ENCODE measurements at regions not wholly inside any gene's neighbourhood (a gene's known extent, or its start where the extent isn't known, plus 50 kb on each side); places are given as distances from the start of the nearest gene placed in this dataset.

DNA sequence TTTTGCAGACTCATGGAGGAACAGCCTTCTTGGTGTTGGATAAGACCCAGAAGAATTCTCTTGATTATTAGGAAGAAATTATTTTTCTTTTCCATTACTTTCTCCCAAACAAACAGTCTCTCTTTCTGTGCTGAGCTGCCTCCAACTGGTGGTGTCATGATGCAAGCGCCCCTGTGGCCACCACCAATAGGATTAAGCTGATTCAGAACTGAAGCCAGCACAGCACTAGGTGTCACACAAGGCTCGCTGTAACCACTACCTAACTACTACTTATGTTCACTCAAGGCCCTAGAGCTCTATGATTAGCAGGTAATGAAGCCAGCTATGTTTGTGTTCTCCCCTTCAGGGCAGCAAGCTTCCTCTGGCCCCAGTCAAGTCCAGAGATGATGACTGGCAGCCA is 123.4 kb downstream of the HTR1B start:
- Histone ChIP-seq H3K27me3 (replicated peaks; ENCODE audit: control insufficient read depth, insufficient read depth, low read length) (no peaks in the 10 kb centered on the region), H3K36me3 (ENCODE audit: control insufficient read depth, insufficient read depth, low read length) (no peaks in the 10 kb centered on the region), H3K4me3 (replicated peaks; ENCODE audit: low read depth, low read length) (no peak overlapping the region)
- no peak for DNase-seq (ENCODE audit: extremely low read depth, insufficient read length)
- TF ChIP-seq, protein P1, sequence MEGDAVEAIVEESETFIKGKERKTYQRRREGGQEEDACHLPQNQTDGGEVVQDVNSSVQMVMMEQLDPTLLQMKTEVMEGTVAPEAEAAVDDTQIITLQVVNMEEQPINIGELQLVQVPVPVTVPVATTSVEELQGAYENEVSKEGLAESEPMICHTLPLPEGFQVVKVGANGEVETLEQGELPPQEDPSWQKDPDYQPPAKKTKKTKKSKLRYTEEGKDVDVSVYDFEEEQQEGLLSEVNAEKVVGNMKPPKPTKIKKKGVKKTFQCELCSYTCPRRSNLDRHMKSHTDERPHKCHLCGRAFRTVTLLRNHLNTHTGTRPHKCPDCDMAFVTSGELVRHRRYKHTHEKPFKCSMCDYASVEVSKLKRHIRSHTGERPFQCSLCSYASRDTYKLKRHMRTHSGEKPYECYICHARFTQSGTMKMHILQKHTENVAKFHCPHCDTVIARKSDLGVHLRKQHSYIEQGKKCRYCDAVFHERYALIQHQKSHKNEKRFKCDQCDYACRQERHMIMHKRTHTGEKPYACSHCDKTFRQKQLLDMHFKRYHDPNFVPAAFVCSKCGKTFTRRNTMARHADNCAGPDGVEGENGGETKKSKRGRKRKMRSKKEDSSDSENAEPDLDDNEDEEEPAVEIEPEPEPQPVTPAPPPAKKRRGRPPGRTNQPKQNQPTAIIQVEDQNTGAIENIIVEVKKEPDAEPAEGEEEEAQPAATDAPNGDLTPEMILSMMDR (IDR thresholded peaks at IDR 0.05; ENCODE audit: insufficient read depth, low read length, poor library complexity, severe bottlenecking) = no peak

DNA sequence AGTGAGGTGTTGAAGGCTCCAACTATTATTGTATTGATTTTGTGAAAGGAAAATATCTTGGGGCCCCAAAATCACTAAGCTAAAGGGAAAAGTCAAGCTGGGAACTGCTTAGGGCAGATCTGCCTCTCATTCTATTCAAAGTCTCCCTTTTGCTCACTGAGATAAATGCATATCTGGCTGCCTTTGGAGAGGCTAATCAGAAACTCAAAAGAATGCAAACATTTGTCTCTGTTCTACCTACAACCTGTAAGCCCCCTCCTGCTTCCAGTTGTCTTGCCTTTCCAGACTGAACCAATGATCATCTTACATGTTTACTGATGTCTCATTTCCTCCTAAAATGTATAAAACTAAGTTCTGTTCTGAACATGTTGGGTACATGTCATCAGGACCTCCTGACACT is 125.9 kb downstream of the HTR1B start:
- no peaks in the 10 kb centered on the region for H3K27me3 ChIP-seq (replicated peaks; ENCODE audit: control insufficient read depth, insufficient read depth, low read length)
- TF ChIP-seq, protein P1 (IDR thresholded peaks at IDR 0.05; ENCODE audit: insufficient read depth, low read length, poor library complexity, severe bottlenecking) = no peak
- H3K36me3 ChIP-seq (ENCODE audit: control insufficient read depth, insufficient read depth, low read length) = no peaks in the 10 kb centered on the region
- no peak overlapping the region for H3K4me3 ChIP-seq (replicated peaks; ENCODE audit: low read depth, low read length)
- no peak for DNase-seq (ENCODE audit: extremely low read depth, insufficient read length)

- TF ChIP-seq, protein P1 (IDR thresholded peaks at IDR 0.05; ENCODE audit: insufficient read depth, low read length, poor library complexity, severe bottlenecking) = no peak
Observed at GRCh38 chr6:77334093-77334492, 129.2 kb downstream of the HTR1B start.

DNA sequence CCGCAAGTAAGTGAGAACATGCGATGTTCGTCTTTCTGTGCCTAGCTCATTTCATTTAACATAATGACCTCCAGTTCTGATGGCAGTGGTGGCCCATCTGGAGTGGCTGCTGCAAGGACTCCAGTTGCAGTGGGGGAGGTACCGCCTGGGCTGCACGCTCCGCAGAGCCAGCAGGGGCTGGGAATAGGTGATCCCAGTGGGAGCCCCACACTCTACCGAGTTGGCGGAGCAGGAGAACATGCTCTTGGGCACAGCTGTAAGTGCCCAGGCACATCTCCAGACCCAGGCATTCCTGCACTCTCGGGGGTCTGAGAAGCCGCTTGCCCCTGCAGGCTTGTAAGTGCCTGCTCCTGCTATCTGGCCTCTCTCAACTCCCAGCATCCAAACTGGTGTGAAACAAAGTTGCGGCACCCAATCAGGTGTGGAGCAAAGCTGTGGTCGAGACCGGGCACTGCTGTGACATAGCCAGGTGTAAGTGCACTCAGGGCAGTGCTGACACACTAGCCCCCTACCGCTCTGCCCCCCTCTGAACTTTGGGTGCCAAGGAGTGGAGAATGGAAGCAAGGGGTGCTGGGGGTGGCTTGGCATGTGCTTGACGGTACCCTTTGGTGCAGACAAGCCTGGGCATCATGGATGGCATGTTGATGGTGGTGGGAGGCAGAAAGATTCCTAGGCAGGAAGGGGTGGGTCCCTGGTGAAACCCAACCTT is 130.2 kb downstream of the HTR1B start:
- Histone ChIP-seq H3K27me3 (replicated peaks; ENCODE audit: control insufficient read depth, insufficient read depth, low read length) (no peaks in the 10 kb centered on the region), H3K4me3 (replicated peaks; ENCODE audit: low read depth, low read length) (no peak overlapping the region), H3K36me3 (ENCODE audit: control insufficient read depth, insufficient read depth, low read length) (no peaks in the 10 kb centered on the region)
- DNase-seq (ENCODE audit: extremely low read depth, insufficient read length) = no peak
- TF ChIP-seq, protein P1 (IDR thresholded peaks at IDR 0.05; ENCODE audit: insufficient read depth, low read length, poor library complexity, severe bottlenecking) = no peak

More at GRCh38 chr6:77334093-77334492, 129.2 kb downstream of the HTR1B start:
- Histone ChIP-seq H3K36me3 (ENCODE audit: control insufficient read depth, insufficient read depth, low read length) (no peaks in the 10 kb centered on the region), H3K4me3 (replicated peaks; ENCODE audit: low read depth, low read length) (no peak overlapping the region), H3K27me3 (replicated peaks; ENCODE audit: control insufficient read depth, insufficient read depth, low read length) (no peaks in the 10 kb centered on the region)
- no peak for DNase-seq (ENCODE audit: extremely low read depth, insufficient read length)

DNA sequence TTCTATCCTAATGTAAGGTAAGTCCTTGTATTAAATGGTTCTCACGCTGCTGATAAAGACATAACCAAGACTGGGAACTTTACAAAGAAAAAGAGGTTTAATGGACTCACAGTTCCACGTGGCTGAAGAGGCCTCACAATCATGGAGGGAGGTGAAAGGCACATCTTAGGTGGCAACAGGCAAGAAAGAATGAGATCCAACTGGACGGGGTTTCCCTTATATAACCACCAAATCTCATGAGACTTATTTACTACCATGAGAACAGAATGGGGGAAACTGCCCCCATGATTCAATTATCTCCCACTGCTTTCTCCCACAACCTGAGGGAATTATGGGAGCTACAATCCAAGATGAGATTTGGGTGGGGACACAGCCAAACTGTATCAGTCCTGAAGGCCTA is 136.6 kb downstream of the HTR1B start:
- TF ChIP-seq, protein P1 (IDR thresholded peaks at IDR 0.05; ENCODE audit: insufficient read depth, low read length, poor library complexity, severe bottlenecking) = no peak

DNA sequence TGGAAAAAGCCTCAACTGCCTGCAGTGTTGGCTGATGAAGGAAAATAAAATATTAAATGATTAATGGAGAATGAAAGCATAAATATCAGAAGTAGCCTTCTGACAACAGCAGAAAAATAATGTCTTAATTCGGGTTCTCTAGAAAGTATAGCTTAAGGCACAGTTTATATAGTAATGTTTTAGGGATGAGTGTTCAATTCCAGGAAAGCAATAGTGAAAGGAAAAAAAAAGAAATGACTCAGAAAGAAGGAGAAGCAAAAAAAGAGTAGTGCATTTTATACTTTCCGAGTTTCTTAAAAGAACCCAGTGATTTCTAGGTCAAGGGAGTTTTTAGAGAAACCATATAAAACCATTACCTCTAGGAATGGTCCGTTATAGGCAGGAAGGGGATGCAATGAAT is 137.3 kb downstream of the HTR1B start:
- Histone ChIP-seq H3K4me3 (replicated peaks; ENCODE audit: low read depth, low read length) (no peak overlapping the region), H3K27me3 (replicated peaks; ENCODE audit: control insufficient read depth, insufficient read depth, low read length) (no peaks in the 10 kb centered on the region), H3K36me3 (ENCODE audit: control insufficient read depth, insufficient read depth, low read length) (no peaks in the 10 kb centered on the region)
- no peak for DNase-seq (ENCODE audit: extremely low read depth, insufficient read length)
- TF ChIP-seq, protein P1 (IDR thresholded peaks at IDR 0.05; ENCODE audit: insufficient read depth, low read length, poor library complexity, severe bottlenecking) = no peak

More for the DNA sequence above, 136.6 kb downstream of the HTR1B start:
- no peak for DNase-seq (ENCODE audit: extremely low read depth, insufficient read length)
- Histone ChIP-seq H3K36me3 (ENCODE audit: control insufficient read depth, insufficient read depth, low read length) (no peaks in the 10 kb centered on the region), H3K27me3 (replicated peaks; ENCODE audit: control insufficient read depth, insufficient read depth, low read length) (no peaks in the 10 kb centered on the region), H3K4me3 (replicated peaks; ENCODE audit: low read depth, low read length) (no peak overlapping the region)
